ENCODE measurements at regions not wholly inside any gene's neighbourhood (a gene's known extent, or its start where the extent isn't known, plus 50 kb on each side); places are given as distances from the start of the nearest gene placed in this dataset.

- TF ChIP-seq CTCF (IDR thresholded peaks at IDR 0.05; ENCODE audit: poor library complexity, severe bottlenecking) (no peak), RAD21 (conservative IDR thresholded peaks at IDR 0.05) (no peak), SMC3 (conservative IDR thresholded peaks at IDR 0.05; ENCODE audit: poor library complexity) (no peak)
Observed at GRCh38 chr16:61391896-61392295, 644.3 kb downstream of the CDH8 start.

Measured in neural cell (in vitro differentiated cells).